ENCODE measurements at regions not wholly inside any gene's neighbourhood (a gene's known extent, or its start where the extent isn't known, plus 50 kb on each side); places are given as distances from the start of the nearest gene placed in this dataset.

- Histone ChIP-seq H3K4me3 (ENCODE audit: low read depth in 2 of 2, low read length in 2 of 2) (no peak overlapping the region), H3K9me3 (ENCODE audit: control insufficient read depth, insufficient read depth, low read depth, low read length) (no peaks in the 10 kb centered on the region), H3K27ac (ENCODE audit: low read length) (no peak overlapping the region), H3K27me3 (ENCODE audit: control insufficient read depth, insufficient read depth, low read length) (peaks cover 8% of the 10 kb centered on the region), H3K4me1 (ENCODE audit: control insufficient read depth, insufficient read depth, low read length) (no peaks in the 10 kb centered on the region; the same call in 1 of the 2 replicates), H3K36me3 (ENCODE audit: control insufficient read depth, insufficient read depth, low read length) (no peaks in the 10 kb centered on the region)
- BruUV-seq (replicated peaks) = no TSS peak
- ChIA-PET POLR2A (no interaction called here), CTCF (no interaction called here)
- DNase-seq (ENCODE audit: low read depth, low spot score) = no peak
- in situ Hi-C loops (cut with HindIII; ENCODE audit: low pct_unique_long_range_greater_than_20kb, low sequenced_read_pairs) (no loop called here), intact Hi-C loops (cut with micrococcal nuclease; ENCODE audit: unreplicated experiment) (no loop called here)
- TF ChIP-seq POLR2AphosphoS5 (IDR thresholded peaks at IDR 0.05; ENCODE audit: low read depth, low read length) (no peak), TCF7L2 (IDR thresholded peaks at IDR 0.05; ENCODE audit: low read depth, low read length) (no peak), SIN3A (IDR thresholded peaks at IDR 0.05; ENCODE audit: borderline replicate concordance, insufficient read depth, low read depth, low read length) (no peak), CTCF (IDR thresholded peaks at IDR 0.05) (no peak), REST (IDR thresholded peaks at IDR 0.05; ENCODE audit: insufficient read depth in 1 of 2, low read depth in 2 of 2, low read length in 1 of 2) (no peak)
- no peak for ATAC-seq
Measured at GRCh38 chr11:129728581-129728980, 87.1 kb upstream of the TMEM45B start.

- ATAC-seq (no peak), DNase-seq (ENCODE audit: low read depth, low spot score) (no peak)
- intact Hi-C loops (cut with micrococcal nuclease; ENCODE audit: unreplicated experiment) = no loop called here
- Histone ChIP-seq H3K36me3 (ENCODE audit: control insufficient read depth, insufficient read depth, low read length) (no peaks in the 10 kb centered on the region), H3K9me3 (ENCODE audit: control insufficient read depth, insufficient read depth, low read depth, low read length) (no peaks in the 10 kb centered on the region), H3K4me1 (ENCODE audit: control insufficient read depth, insufficient read depth, low read length) (no peaks in the 10 kb centered on the region; the same call in 1 of the 2 replicates), H3K27me3 (ENCODE audit: control insufficient read depth, insufficient read depth, low read length) (peaks cover 8% of the 10 kb centered on the region), H3K27ac (ENCODE audit: low read length) (no peak overlapping the region), H3K4me3 (ENCODE audit: low read depth in 2 of 2, low read length in 2 of 2) (no peak overlapping the region)
- ChIA-PET CTCF (no interaction called here), POLR2A (interaction anchor here (0.6 kb wide), 1 partner anchor 249 kb away, joined by 4 read pairs; no protein-coding TSS in a partner anchor)
- TF ChIP-seq TCF7L2 (IDR thresholded peaks at IDR 0.05; ENCODE audit: low read depth, low read length) = no peak
- no peak for TF ChIP-seq SIN3A (IDR thresholded peaks at IDR 0.05; ENCODE audit: borderline replicate concordance, insufficient read depth, low read depth, low read length)
- no peak for TF ChIP-seq POLR2AphosphoS5 (IDR thresholded peaks at IDR 0.05; ENCODE audit: low read depth, low read length)
- TF ChIP-seq CTCF (IDR thresholded peaks at IDR 0.05) = no peak
- no peak for TF ChIP-seq REST (IDR thresholded peaks at IDR 0.05; ENCODE audit: insufficient read depth in 1 of 2, low read depth in 2 of 2, low read length in 1 of 2)
- no TSS peak for BruUV-seq (replicated peaks)
- in situ Hi-C loops (cut with HindIII; ENCODE audit: low pct_unique_long_range_greater_than_20kb, low sequenced_read_pairs) = no loop called here
Measured at GRCh38 chr11:129729216-129729615, 86.4 kb upstream of the TMEM45B start.
